ENCODE measurements at regions not wholly inside any gene's neighbourhood (a gene's known extent, or its start where the extent isn't known, plus 50 kb on each side); places are given as distances from the start of the nearest gene placed in this dataset.
"Not testable (repeated sequence)": the region's sequence is repeated elsewhere in the genome, so short reads cannot be mapped to it uniquely, and the experiment has no call there.

GRCh38 chr10:9825491-9826018, 1192.1 kb upstream of the CELF2 start:
- no peak for DNase-seq

GRCh38 chr10:9828110-9828509, 1189.6 kb upstream of the CELF2 start:
- DNase-seq: no peak

GRCh38 chr10:9833942-9834341, 1183.7 kb upstream of the CELF2 start:
- no peak for DNase-seq

- DNase-seq: no peak
Measured at GRCh38 chr10:9834434-9834833, 1183.2 kb upstream of the CELF2 start.

GRCh38 chr10:9845075-9845474, 1172.6 kb upstream of the CELF2 start:
- DNase-seq: no peak

GRCh38 chr10:9848278-9848677, 1169.4 kb upstream of the CELF2 start:
- DNase-seq: no peak

- no peak for DNase-seq
Measured at GRCh38 chr10:9848981-9849380, 1168.7 kb upstream of the CELF2 start.

- DNase-seq: no peak
Measured at GRCh38 chr10:9850415-9850814, 1167.3 kb upstream of the CELF2 start.

- DNase-seq: no peak
Measured at GRCh38 chr10:9851808-9852207, 1165.9 kb upstream of the CELF2 start.

- DNase-seq: no peak
Measured at GRCh38 chr10:9853405-9854355, 1164.0 kb upstream of the CELF2 start.

- DNase-seq: not testable (repeated sequence)
Measured at GRCh38 chr10:9855451-9855850, 1162.2 kb upstream of the CELF2 start.

GRCh38 chr10:9858816-9859215, 1158.9 kb upstream of the CELF2 start:
- DNase-seq: no peak

GRCh38 chr10:9860045-9860444, 1157.6 kb upstream of the CELF2 start:
- no peak for DNase-seq

GRCh38 chr10:9863559-9864121, 1154.0 kb upstream of the CELF2 start:
- DNase-seq: no peak

GRCh38 chr10:9868499-9868898, 1149.2 kb upstream of the CELF2 start:
- DNase-seq: no peak

- DNase-seq: no peak
Measured at GRCh38 chr10:9869205-9869604, 1148.5 kb upstream of the CELF2 start.

GRCh38 chr10:9869606-9870176, 1148.0 kb upstream of the CELF2 start:
- DNase-seq: no peak

GRCh38 chr10:9875353-9875752, 1142.3 kb upstream of the CELF2 start:
- no peak for DNase-seq

- no peak for DNase-seq
Measured at GRCh38 chr10:9877978-9878377, 1139.7 kb upstream of the CELF2 start.

GRCh38 chr10:9878383-9878782, 1139.3 kb upstream of the CELF2 start:
- DNase-seq: no peak

- DNase-seq: no peak
Measured at GRCh38 chr10:9885761-9886160, 1131.9 kb upstream of the CELF2 start.

- DNase-seq: no peak
Measured at GRCh38 chr10:9886772-9887171, 1130.9 kb upstream of the CELF2 start.

- no peak for DNase-seq
Measured at GRCh38 chr10:9895453-9895852, 1122.2 kb upstream of the CELF2 start.

GRCh38 chr10:9895981-9896380, 1121.7 kb upstream of the CELF2 start:
- DNase-seq: no peak
